OCI-LY1 (cell line): ENCODE measurements at regions not wholly inside any gene's neighbourhood (a gene's known extent, or its start where the extent isn't known, plus 50 kb on each side); places are given as distances from the start of the nearest gene placed in this dataset.

ENCODE experiments used
- H2AFZ ChIP-seq: fragments of 200-600 bp; sonication (generic), shearing (Covaris generic); 2 replicates; pipeline ENCODE4 v1.6.0; 2014; ENCODE audit warnings: antibody characterized with exemption, mild to moderate bottlenecking, low read length
- H3F3A ChIP-seq: fragments of 200-600 bp; sonication (generic), shearing (Covaris generic); 2 replicates; pipeline ENCODE4 v1.6.0; 2014; ENCODE audit warnings: mild to moderate bottlenecking, antibody characterized with exemption, low read length, moderate library complexity; ENCODE audit not compliant: insufficient read depth
- H3K27ac ChIP-seq: fragments of 200-600 bp; sonication (generic); 2 replicates; pipeline ENCODE4 v1.5.1; 2014; ENCODE audit warnings: low read length, mixed run types, mild to moderate bottlenecking, low read depth; ENCODE audit not compliant: poor library complexity, severe bottlenecking
- H3K27me3 ChIP-seq: fragments of 200-600 bp; sonication (generic); 2 replicates; pipeline ENCODE4 v1.6.0; 2014; ENCODE audit warnings: antibody characterized with exemption, mild to moderate bottlenecking, low read length, moderate library complexity; ENCODE audit not compliant: insufficient read depth
- H3K36me3 ChIP-seq: fragments of 200-600 bp; sonication (generic); 2 replicates; pipeline ENCODE4 v1.6.1; 2014; ENCODE audit warnings: mild to moderate bottlenecking, antibody characterized with exemption, low read length, moderate library complexity, mixed read lengths; ENCODE audit not compliant: insufficient read depth
- H3K4me1 ChIP-seq: fragments of 200-600 bp; sonication (generic); 2 replicates; pipeline ENCODE4 v1.5.1; 2014; ENCODE audit warnings: mild to moderate bottlenecking, low read length, moderate library complexity; ENCODE audit not compliant: insufficient read depth, severe bottlenecking
- H3K4me2 ChIP-seq: fragments of 200-600 bp; sonication (generic), shearing (Covaris generic); 2 replicates; pipeline ENCODE4 v1.6.1; 2014; ENCODE audit warnings: low read length
- H3K4me3 ChIP-seq: fragments of 200-600 bp; sonication (generic); 2 replicates; pipeline ENCODE4 v1.5.1; 2014; ENCODE audit warnings: low read length, low read depth, mild to moderate bottlenecking, mixed read lengths; ENCODE audit not compliant: poor library complexity, severe bottlenecking
- H3K79me2 ChIP-seq: fragments of 200-600 bp; shearing (Covaris generic); 2 replicates; pipeline ENCODE4 v1.6.1; 2016; ENCODE audit warnings: mixed run types, low read length, mixed read lengths; ENCODE audit not compliant: insufficient read depth
- H3K9ac ChIP-seq: fragments of 200-600 bp; sonication (generic), shearing (Covaris generic); 2 replicates; pipeline ENCODE4 v1.6.1; 2014; ENCODE audit warnings: mild to moderate bottlenecking, low read length, mixed read lengths
- H3K9me2 ChIP-seq: fragments of 200-600 bp; sonication (generic), shearing (Covaris generic); 2 replicates; pipeline ENCODE4 v1.6.1; 2014; ENCODE audit warnings: low read depth, mild to moderate bottlenecking, low read length, mixed read lengths
- H3K9me3 ChIP-seq: fragments of 200-600 bp; shearing (Covaris generic); 2 replicates; pipeline ENCODE4 v1.6.1; 2014; ENCODE audit warnings: low read length, mixed read lengths
- H4K20me1 ChIP-seq: fragments of 200-600 bp; sonication (generic), shearing (Covaris generic); 2 replicates; pipeline ENCODE4 v1.6.0; 2016; ENCODE audit warnings: mild to moderate bottlenecking, low read length; ENCODE audit not compliant: insufficient read depth
- CTCF ChIP-seq: fragments of 200-600 bp; sonication (generic), shearing (Covaris generic); IDR thresholded peaks from 2 replicates; pipeline ENCODE4 v1.5.1; 2017; ENCODE audit warnings: mild to moderate bottlenecking, antibody characterized with exemption, low read length, moderate library complexity, mixed read lengths
- EZH2 ChIP-seq: fragments of 200-600 bp; sonication (generic), shearing (Covaris generic); IDR thresholded peaks from 2 replicates; pipeline ENCODE4 v1.8.0; 2017; ENCODE audit warnings: borderline replicate concordance, mixed run types, mild to moderate bottlenecking, antibody characterized with exemption, low read length, moderate library complexity, mixed read lengths

GRCh38 chrX:51281758-51282318, 50.8 kb upstream of the NUDT10 start:
- TF ChIP-seq EZH2 (no peak), CTCF (no peak)
- no peaks in the 10 kb centered on the region for H3K9me3 ChIP-seq
- no peaks in the 10 kb centered on the region for H3K9me2 ChIP-seq
- no peaks in the 10 kb centered on the region for H3K4me1 ChIP-seq
- no peak overlapping the region for H3K9ac ChIP-seq
- no peaks in the 10 kb centered on the region for H3K36me3 ChIP-seq
- H3K27ac ChIP-seq = no peak overlapping the region
- no peak overlapping the region for H2AFZ ChIP-seq
- no peaks in the 10 kb centered on the region for H3K27me3 ChIP-seq
- H4K20me1 ChIP-seq = no peaks in the 10 kb centered on the region
- no peak overlapping the region for H3K4me3 ChIP-seq
- H3F3A ChIP-seq = no peaks in the 10 kb centered on the region
- H3K79me2 ChIP-seq = no peaks in the 10 kb centered on the region
- H3K4me2 ChIP-seq = no peak overlapping the region
